Neural cell (in vitro differentiated cells): ENCODE measurements at regions not wholly inside any gene's neighbourhood (a gene's known extent, or its start where the extent isn't known, plus 50 kb on each side); places are given as distances from the start of the nearest gene placed in this dataset.

Experiments
- TAF1 ChIP-seq: IDR thresholded peaks from 2 replicates; pipeline ENCODE4 v1.6.1; 2012; ENCODE audit warnings: low read depth
- TF ChIP-seq, protein P1 (sequence below): fragments of 450-650 bp; IDR thresholded peaks from 2 replicates; pipeline ENCODE4 v1.5.1; 2014; ENCODE audit warnings: antibody characterized with exemption, mild to moderate bottlenecking, moderate library complexity; ENCODE audit not compliant: poor library complexity, severe bottlenecking

DNA sequence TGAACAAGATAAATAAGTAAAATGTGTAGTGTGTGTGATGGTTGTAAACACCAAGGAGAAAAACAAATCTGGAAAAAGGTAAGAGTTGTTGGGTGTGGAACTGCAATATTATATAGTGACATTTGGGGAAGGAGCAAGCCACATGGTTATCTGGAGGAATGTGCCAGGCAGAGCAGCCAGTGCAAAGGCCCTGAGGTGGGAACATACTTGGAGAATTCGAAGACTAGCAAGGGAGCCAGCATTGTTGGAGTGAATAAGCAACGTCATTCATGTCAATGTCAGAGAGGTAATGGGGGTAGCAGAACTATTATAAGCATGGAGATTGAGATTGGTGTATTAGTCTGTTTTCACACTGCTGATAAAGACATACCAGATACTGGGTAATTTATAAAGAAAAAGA, 241.5 kb upstream of the LHX5 start:
- TF ChIP-seq, protein P1, sequence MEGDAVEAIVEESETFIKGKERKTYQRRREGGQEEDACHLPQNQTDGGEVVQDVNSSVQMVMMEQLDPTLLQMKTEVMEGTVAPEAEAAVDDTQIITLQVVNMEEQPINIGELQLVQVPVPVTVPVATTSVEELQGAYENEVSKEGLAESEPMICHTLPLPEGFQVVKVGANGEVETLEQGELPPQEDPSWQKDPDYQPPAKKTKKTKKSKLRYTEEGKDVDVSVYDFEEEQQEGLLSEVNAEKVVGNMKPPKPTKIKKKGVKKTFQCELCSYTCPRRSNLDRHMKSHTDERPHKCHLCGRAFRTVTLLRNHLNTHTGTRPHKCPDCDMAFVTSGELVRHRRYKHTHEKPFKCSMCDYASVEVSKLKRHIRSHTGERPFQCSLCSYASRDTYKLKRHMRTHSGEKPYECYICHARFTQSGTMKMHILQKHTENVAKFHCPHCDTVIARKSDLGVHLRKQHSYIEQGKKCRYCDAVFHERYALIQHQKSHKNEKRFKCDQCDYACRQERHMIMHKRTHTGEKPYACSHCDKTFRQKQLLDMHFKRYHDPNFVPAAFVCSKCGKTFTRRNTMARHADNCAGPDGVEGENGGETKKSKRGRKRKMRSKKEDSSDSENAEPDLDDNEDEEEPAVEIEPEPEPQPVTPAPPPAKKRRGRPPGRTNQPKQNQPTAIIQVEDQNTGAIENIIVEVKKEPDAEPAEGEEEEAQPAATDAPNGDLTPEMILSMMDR, result no peak
- no peak for TF ChIP-seq TAF1
